ENCODE measurements at regions not wholly inside any gene's neighbourhood (a gene's known extent, or its start where the extent isn't known, plus 50 kb on each side); places are given as distances from the start of the nearest gene placed in this dataset.
"Not testable (repeated sequence)": the region's sequence is repeated elsewhere in the genome, so short reads cannot be mapped to it uniquely, and the experiment has no call there.

DNA sequence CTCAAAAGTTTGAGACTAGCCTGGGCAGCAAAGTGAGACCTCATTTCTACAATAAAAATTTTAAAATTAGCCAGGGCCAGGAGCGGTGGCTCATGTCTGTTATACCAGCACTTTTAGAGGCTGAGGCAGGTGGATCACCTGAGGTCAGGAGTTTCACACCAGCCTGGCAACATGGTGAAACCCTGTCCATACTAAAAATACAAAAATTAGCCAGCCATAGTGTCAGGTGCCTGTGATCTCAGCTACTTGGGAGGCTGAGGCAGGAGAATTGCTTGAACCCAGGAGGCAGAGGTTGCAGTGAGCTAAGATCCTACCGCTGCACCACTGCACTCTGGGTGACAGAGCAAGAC, 85.1 kb upstream of the MAP4 start:
- H3K27me3 ChIP-seq (ENCODE audit: insufficient read depth, low read length) = not testable (repeated sequence)

DNA sequence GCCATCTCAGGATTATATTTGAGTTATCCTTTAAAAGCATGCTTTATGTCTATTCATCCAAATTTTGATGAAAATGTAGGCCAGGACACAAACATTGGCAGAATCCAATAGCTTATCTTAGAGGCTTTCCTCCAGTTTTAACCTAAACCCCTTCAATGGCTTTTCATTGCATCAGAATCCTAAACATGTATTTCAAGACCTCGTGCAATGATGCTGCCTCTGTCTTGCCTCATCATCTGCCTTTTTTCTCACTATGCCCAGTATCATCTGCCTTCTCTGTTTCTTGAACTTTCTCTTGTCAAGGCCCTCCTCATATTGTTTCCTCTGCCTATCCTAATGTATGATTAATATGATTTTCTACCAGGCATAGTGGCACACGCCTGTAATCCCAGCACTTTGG, 76.1 kb upstream of the MAP4 start:
- Histone ChIP-seq H3K4me3 (ENCODE audit: low read length) (no peak overlapping the region), H3K27me3 (ENCODE audit: insufficient read depth, low read length) (no peaks in the 10 kb centered on the region), H3K9me3 (ENCODE audit: low read depth, low read length) (no peaks in the 10 kb centered on the region), H3K4me1 (ENCODE audit: insufficient read depth, low read length) (peaks cover 16% of the 10 kb centered on the region)

More for the DNA sequence above, 85.1 kb upstream of the MAP4 start:
- not testable (repeated sequence) for H3K4me1 ChIP-seq (ENCODE audit: insufficient read depth, low read length); H3K9me3 ChIP-seq (ENCODE audit: low read depth, low read length); H3K4me3 ChIP-seq (ENCODE audit: low read length)

GRCh38 chr3:48090166-48090939, 74.1 kb upstream of the MAP4 start:
- no peak overlapping the region for H3K4me3 ChIP-seq (ENCODE audit: low read length)
- peaks cover 19% of the 10 kb centered on the region for H3K4me1 ChIP-seq (ENCODE audit: insufficient read depth, low read length)
- H3K27me3 ChIP-seq (ENCODE audit: insufficient read depth, low read length) = no peaks in the 10 kb centered on the region
- no peaks in the 10 kb centered on the region for H3K9me3 ChIP-seq (ENCODE audit: low read depth, low read length)

- H3K4me1 ChIP-seq (ENCODE audit: insufficient read depth, low read length) = peaks cover 19% of the 10 kb centered on the region
- peak overlapping the region; percentile 65 for H3K4me3 ChIP-seq (ENCODE audit: low read length)
- H3K27me3 ChIP-seq (ENCODE audit: insufficient read depth, low read length) = no peaks in the 10 kb centered on the region
- H3K9me3 ChIP-seq (ENCODE audit: low read depth, low read length) = no peaks in the 10 kb centered on the region
Observed at GRCh38 chr3:48088749-48089466, 72.7 kb upstream of the MAP4 start.

DNA sequence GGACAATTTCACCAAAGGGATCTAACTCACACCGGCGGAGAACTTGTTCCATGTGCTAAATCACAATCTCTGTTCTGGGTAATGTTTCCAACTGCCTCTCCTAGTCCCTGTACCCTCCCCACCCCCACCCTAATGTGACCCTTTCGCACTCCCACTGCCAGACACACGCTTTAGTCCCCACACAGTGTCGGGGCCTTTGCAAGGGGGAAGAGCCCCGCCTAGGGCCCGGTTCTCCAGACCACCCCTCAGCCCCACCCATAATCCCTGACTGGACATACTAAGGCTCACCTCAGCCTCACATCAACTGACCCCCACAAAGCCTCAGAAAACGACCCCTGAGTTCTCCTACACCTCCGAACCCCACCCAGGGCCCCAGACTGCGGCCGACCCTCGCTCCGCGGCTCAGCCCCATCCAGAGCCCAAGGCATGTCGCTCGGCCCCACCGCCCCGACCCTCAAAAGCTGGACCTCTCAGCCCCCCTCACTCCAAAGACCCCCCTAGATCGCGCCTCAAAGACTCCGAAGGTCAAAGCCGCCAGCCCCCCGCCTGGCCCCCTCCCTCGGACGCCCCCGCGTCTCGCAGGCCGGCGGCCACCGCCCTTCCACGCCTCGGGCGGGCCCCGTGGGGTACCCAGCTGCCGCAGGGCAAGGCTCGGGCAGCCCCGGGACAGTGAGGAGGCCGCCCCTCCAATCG, 72.0 kb upstream of the MAP4 start:
- peaks cover 19% of the 10 kb centered on the region for H3K4me1 ChIP-seq (ENCODE audit: insufficient read depth, low read length)
- no peaks in the 10 kb centered on the region for H3K27me3 ChIP-seq (ENCODE audit: insufficient read depth, low read length)
- H3K4me3 ChIP-seq (ENCODE audit: low read length) = peak overlapping the region; percentile 65
- H3K9me3 ChIP-seq (ENCODE audit: low read depth, low read length) = no peaks in the 10 kb centered on the region

- no peaks in the 10 kb centered on the region for H3K9me3 ChIP-seq (ENCODE audit: low read depth, low read length)
- peaks cover 19% of the 10 kb centered on the region for H3K4me1 ChIP-seq (ENCODE audit: insufficient read depth, low read length)
- no peak overlapping the region for H3K4me3 ChIP-seq (ENCODE audit: low read length)
- no peaks in the 10 kb centered on the region for H3K27me3 ChIP-seq (ENCODE audit: insufficient read depth, low read length)
Observed at GRCh38 chr3:48086705-48087104, 70.5 kb upstream of the MAP4 start.

- H3K9me3 ChIP-seq (ENCODE audit: low read depth, low read length) = no peaks in the 10 kb centered on the region
- H3K4me1 ChIP-seq (ENCODE audit: insufficient read depth, low read length) = peaks cover 19% of the 10 kb centered on the region
- no peaks in the 10 kb centered on the region for H3K27me3 ChIP-seq (ENCODE audit: insufficient read depth, low read length)
Observed at GRCh38 chr3:48084929-48085328, 68.7 kb upstream of the MAP4 start.

GRCh38 chr3:48084170-48084569, 68.0 kb upstream of the MAP4 start:
- no peak overlapping the region for H3K4me3 ChIP-seq (ENCODE audit: low read length)
- no peaks in the 10 kb centered on the region for H3K9me3 ChIP-seq (ENCODE audit: low read depth, low read length)
- no peaks in the 10 kb centered on the region for H3K27me3 ChIP-seq (ENCODE audit: insufficient read depth, low read length)
- H3K4me1 ChIP-seq (ENCODE audit: insufficient read depth, low read length) = peaks cover 13% of the 10 kb centered on the region

More at GRCh38 chr3:48084929-48085328, 68.7 kb upstream of the MAP4 start:
- H3K4me3 ChIP-seq (ENCODE audit: low read length) = no peak overlapping the region

DNA sequence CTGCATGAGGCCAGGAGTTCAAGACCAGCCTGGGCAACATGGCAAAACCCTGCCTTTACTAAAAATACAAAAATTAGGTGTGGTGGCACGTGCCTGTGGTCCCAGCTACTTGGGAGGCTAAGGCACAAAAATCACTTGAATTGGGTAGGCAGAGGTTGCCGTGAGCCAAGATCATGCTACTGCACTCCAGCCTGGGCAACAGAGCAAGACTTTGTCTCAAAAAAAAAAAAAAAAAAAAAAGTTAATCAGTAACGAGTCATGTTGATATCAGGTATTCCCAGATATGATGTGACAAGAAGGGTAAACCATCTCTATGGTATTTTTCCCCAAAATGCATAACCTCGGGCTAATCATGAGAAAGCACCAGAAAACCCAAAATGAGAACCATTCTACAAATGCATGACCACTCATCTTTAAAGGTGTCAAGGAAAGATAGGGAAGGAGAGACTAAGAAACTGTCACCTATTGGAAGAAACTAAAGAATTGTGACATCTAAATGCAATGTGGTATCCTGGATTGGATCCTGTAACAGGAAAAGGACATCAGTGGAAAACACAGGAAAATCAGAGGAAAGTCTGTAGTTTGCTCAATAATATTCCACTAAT, 66.5 kb upstream of the MAP4 start:
- Histone ChIP-seq H3K4me3 (ENCODE audit: low read length) (no peak overlapping the region), H3K4me1 (ENCODE audit: insufficient read depth, low read length) (peaks cover 7% of the 10 kb centered on the region)

GRCh38 chr3:48077815-48078214, 61.6 kb upstream of the MAP4 start:
- Histone ChIP-seq H3K4me3 (ENCODE audit: low read length) (no peak overlapping the region), H3K9me3 (ENCODE audit: low read depth, low read length) (no peaks in the 10 kb centered on the region), H3K4me1 (ENCODE audit: insufficient read depth, low read length) (no peaks in the 10 kb centered on the region), H3K27me3 (ENCODE audit: insufficient read depth, low read length) (no peaks in the 10 kb centered on the region)

More for the DNA sequence above, 66.5 kb upstream of the MAP4 start:
- no peaks in the 10 kb centered on the region for H3K9me3 ChIP-seq (ENCODE audit: low read depth, low read length)
- H3K27me3 ChIP-seq (ENCODE audit: insufficient read depth, low read length) = no peaks in the 10 kb centered on the region

DNA sequence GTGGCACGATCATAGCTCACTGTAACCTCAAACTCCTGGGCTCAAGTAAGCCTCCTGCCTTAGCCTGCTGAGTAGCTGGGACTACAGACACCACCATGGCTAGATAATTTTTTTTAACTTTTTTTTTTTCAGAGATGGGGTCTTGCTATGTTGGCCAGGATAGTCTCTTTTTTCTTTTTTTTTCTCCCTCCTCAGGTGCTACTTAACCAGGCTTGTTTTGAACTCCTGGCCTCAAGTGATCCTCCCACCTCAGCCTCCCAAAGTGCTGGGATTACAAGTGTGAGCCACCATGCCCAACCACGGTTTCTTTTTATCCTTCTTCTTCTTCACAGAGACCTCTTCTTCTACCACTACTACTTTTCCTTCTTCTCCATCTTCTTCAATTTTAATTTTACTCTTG, 53.8 kb upstream of the MAP4 start:
- H3K27me3 ChIP-seq (ENCODE audit: insufficient read depth, low read length) = no peaks in the 10 kb centered on the region
- no peaks in the 10 kb centered on the region for H3K9me3 ChIP-seq (ENCODE audit: low read depth, low read length)
- H3K4me1 ChIP-seq (ENCODE audit: insufficient read depth, low read length) = peaks cover 4% of the 10 kb centered on the region
- no peak overlapping the region for H3K4me3 ChIP-seq (ENCODE audit: low read length)

- Histone ChIP-seq H3K9me3 (ENCODE audit: low read depth, low read length) (no peaks in the 10 kb centered on the region), H3K4me1 (ENCODE audit: insufficient read depth, low read length) (peaks cover 10% of the 10 kb centered on the region), H3K27me3 (ENCODE audit: insufficient read depth, low read length) (no peaks in the 10 kb centered on the region), H3K4me3 (ENCODE audit: low read length) (no peak overlapping the region)
Observed at GRCh38 chr3:48069339-48069738, 53.1 kb upstream of the MAP4 start.

- H3K9me3 ChIP-seq (ENCODE audit: low read depth, low read length) = no peaks in the 10 kb centered on the region
- no peaks in the 10 kb centered on the region for H3K27me3 ChIP-seq (ENCODE audit: insufficient read depth, low read length)
- H3K4me3 ChIP-seq (ENCODE audit: low read length) = no peak overlapping the region
- peaks cover 14% of the 10 kb centered on the region for H3K4me1 ChIP-seq (ENCODE audit: insufficient read depth, low read length)
Observed at GRCh38 chr3:48068886-48069285, 52.7 kb upstream of the MAP4 start.

DNA sequence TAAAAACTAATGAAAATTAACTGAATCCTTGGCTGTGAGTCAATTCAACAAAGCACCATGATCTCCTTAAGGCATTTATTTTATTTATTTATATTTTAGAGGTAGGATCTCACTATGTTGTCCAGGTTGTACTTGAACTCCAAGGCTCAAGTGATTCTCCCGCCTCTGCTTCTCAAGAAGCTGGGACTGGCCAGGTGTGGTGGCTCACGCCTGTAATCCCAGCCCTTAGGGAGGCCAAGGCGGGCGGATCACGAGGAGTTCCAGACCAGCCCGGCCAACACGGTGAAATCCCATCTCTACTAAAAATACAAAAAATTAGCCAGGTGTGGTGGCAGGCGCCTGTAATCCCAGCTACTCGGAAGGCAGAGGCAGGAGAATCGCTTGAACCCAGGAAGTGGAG, 52.1 kb upstream of the MAP4 start:
- not testable (repeated sequence) for H3K9me3 ChIP-seq (ENCODE audit: low read depth, low read length); H3K4me3 ChIP-seq (ENCODE audit: low read length); H3K27me3 ChIP-seq (ENCODE audit: insufficient read depth, low read length)
- H3K4me1 ChIP-seq (ENCODE audit: insufficient read depth, low read length) = peaks cover 14% of the 10 kb centered on the region

DNA sequence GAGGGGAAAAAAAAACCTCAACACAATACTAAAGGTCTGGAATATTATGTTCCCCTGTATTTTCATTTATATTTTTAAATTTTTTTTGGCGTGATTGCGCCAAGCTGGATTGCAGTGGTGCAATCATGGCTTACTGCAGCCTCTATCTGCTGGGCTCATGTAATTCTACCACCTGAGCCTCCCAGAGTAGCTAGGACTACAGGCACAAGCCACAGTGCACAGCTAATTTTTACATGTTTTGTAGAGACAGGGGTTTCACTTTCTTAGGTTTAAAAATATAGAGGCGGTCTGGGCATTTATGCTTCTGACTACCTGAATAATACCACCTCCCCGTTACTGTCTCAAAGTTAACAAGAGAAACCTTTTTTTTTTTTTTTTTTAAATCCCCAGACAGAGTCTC, 51.1 kb upstream of the MAP4 start:
- no peak overlapping the region for H3K4me3 ChIP-seq (ENCODE audit: low read length)
- H3K9me3 ChIP-seq (ENCODE audit: low read depth, low read length) = no peaks in the 10 kb centered on the region
- H3K4me1 ChIP-seq (ENCODE audit: insufficient read depth, low read length) = peaks cover 14% of the 10 kb centered on the region
- no peaks in the 10 kb centered on the region for H3K27me3 ChIP-seq (ENCODE audit: insufficient read depth, low read length)

Data from mononuclear cell (primary cell).